Stimulated activated CD4-positive, alpha-beta T cell treated with anti-CD3 and anti-CD28 coated beads, Interleukin-12 subunit alpha, Interleukin-12 subunit beta, amount 100 ng/mL, for 48 hours (primary cell): ENCODE measurements at regions not wholly inside any gene's neighbourhood (a gene's known extent, or its start where the extent isn't known, plus 50 kb on each side); places are given as distances from the start of the nearest gene placed in this dataset.

Source experiments
- DNase-seq, 3 donors: peaks; one replicate each; pipeline ENCODE4 v3.0.0-alpha.2; 2020; ENCODE audit warnings: low read depth in 2 of 3, low spot score in 1 of 3

- DNase-seq, result no peak
Measured at GRCh38 chr1:82845866-82846265, 1045.1 kb downstream of the ADGRL2 start.

DNA sequence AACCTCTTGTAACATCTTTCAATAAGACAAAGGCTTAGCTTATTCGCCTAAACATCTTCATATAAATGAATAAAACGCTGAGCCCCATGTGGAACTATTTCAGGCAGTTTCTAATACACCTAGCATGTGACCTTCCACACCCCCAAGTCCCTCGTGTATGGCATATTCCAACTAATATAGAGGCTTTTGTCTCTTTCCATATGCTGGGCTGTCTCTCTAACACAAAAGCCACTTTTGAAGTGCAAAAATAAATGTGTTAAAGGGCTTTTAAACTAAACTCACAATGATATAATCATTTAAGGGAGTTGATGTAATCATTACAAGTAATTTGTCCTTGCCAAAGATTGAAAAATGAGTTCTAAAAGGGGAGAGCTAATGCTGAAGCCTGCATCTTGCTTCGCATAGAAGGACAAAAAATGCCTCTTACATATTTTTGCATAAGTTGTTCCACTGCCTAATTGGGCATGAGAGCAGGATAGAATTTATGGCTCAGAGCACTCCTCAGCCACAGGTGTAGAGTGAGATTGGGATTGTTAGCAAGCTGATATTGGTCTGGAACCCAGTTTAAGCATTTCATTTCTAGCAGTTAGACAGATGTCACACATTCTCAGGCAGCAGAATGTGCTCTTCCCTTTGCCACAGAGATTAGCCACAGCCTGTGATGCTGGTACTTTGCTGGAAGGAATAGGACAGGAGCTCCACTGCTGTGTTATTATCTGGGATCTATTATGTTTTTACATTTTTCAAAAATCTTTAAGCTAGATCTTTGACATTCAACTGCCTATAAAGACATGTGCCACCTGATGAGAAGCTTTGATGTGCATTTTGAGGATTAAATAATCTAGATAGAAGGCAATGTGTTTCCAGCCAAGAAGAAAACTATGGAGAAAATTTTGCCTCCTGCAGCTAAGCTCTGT, 1044.4 kb downstream of the ADGRL2 start:
- DNase-seq, result no peak

DNA sequence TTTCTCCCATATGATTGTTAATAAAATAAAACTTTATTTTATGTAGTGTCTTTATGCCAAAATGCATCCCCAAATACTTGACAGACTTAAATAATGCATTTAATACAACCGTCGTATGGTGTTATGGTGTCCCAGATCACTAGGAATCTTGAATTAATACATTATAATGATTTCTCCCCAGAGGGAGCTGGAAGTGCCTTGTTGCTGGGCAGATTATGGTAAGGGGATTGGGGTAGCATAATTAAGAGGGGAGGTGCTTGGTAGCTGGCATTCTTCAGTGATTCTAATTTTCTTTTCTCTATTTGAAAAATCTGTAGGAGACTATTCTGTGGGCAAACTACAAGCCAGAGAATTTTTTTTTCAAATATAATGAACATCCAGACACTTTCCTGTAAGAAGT, 1043.7 kb downstream of the ADGRL2 start:
- DNase-seq, result no peak

DNA sequence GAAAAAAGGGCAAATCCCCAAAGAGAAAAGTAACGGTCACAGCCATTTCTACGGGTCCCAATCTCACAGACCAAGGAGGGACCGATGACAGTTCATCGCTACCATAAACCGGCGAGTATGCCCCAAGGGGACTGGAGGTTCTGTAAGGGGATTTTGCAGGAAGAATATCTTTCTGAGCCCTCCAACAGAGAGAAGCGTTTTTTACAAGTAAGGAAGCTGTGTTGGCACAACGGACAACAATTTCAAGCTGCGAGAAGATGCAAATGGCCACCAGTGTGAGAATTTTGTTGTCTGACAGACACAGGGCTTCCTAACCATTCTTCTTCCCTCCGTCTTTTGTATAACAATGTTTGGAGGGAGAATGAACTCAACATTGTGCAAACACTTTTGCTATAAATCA, 1043.1 kb downstream of the ADGRL2 start:
- no peak for DNase-seq

DNA sequence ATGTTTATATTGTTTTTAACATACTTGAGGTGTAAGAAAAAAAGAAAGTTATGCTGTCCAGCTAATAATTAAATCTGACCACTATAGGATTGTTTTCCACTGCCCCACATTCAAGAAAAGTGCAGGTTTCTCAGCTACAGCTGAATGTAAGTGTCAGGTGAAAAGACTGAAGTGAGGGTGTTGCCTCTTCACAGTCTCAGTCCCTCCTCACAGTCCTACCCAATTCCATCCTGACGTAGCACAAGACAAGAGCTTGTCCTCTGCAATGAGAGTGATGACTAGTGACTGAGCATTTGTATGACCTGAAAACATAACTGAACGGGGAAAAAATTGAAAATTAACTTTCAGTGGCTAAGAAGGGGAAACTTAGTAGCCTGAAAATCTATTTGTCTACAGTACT, 1039.5 kb downstream of the ADGRL2 start:
- DNase-seq, result no peak

GRCh38 chr1:82837766-82838465, 1037.2 kb downstream of the ADGRL2 start:
- DNase-seq, result no peak

DNA sequence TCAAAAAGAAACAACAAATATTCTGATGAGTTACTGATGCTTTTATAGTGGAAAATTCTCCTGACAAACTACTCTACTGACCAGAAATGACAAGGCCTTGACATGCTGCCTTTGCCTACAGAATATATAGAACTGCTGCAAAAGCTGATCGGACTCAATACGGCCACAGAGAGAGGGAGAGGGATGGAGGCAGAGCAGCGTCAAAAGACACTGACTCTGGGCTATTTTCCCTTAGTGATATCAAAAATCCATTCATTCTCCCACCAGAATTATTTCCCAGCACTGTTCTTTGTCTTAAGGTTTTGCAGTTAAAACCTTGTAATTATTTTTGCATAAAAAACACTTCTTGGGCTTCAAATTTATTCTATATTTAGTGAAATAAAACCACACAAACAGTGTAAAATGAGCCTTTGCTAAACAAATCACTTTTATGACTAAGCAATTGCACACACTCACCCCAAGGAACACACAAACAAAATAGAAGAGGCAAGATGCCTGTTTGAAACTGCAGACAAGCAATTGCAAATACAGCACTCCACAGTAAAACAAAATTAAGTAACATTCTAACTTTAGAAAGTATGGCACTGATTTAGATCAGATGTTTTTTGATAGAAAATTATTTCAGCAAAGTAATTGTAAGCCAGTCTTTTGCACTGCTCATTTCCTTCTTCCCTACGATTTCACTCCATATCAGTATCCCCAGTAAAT, 1036.4 kb downstream of the ADGRL2 start:
- DNase-seq, result no peak

DNA sequence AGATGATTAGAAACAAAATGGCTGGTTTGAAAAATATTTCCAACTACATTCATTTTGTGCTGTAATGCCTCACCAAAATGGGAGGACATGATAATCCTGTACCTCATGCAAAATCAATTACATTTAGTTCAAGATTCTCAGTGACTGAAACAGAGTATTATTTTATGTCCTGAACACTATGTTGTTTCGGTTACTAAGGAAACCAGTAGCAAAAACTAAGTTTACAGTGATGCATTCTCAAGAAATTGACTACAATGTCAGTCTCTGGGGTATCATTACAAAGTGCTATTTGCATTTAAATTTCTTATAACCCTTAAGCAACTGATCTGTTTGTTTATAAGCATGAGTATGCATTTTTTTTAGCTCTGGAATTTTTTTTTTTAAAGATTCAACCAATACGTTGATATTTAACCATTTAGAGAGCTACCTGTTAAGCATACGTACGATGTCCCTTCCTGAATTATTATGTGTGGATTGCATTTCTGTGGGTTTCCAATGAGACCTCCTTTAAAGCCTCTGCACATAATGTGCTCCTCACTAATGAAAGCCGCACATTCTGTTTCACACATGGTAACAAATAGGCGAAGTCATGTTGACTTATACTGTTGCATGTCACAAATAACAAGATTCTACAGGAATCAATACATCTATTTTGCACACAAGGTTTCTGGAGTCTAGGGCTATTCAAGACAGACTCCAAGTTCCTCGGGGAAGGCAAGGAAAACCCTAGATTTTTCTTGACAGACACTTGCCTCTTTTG, 1035.7 kb downstream of the ADGRL2 start:
- DNase-seq, result no peak

DNA sequence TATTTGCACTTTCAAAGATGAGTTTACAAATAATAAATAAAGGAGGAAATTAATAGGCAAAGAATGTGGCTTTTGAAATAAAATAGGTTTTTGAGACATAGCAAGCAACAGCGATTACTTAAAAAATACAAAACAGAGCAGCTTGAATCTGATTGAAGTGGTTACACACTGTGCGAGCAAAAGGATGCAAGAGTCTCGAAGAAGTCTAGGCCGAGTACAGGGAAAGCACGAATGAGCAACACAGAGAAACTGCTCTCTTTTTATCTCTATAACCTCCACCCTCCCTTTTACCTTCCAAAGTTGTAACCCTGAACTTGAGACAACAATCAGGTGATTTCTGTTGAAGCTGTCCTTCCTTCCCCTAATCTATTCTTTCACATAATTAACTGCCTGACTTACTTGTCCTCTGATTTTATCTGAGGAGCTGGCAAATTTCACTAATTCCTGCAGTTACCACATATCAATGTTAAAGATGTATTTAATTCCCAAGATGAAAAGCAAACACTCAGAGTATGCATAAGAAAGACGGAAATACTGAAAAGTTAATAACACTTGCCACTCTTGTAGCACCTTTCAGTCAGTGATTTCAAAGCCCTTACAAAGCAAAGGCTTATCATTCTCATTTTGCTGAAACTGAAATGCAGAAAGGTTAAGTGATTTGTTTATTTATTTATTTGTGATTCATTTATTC, 1030.1 kb downstream of the ADGRL2 start:
- no peak for DNase-seq

- no peak for DNase-seq
Measured at GRCh38 chr1:82829527-82829926, 1028.8 kb downstream of the ADGRL2 start.

DNA sequence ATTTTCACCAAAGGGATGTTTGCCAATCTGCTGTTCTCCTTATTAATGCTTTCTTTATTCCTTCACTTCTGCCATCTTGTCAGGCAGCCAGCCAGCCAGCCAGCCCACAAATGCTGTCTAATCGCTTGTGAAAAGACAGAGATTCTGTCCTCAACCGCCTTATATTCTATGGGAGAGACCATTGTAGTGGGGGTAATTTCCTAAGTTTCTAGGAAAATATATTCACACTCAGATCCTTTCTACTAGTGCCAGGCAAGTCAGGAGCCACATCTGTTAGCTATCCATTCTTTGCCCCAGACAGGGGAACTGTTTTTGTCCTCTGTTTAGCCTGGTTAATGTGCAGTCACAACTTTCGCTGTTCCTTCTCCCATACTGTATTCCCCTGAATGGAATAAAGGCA, 1023.1 kb downstream of the ADGRL2 start:
- no peak for DNase-seq

GRCh38 chr1:82820816-82821215, 1020.1 kb downstream of the ADGRL2 start:
- no peak for DNase-seq

- no peak for DNase-seq
Measured at GRCh38 chr1:82819234-82819633, 1018.5 kb downstream of the ADGRL2 start.

- no peak for DNase-seq
Measured at GRCh38 chr1:82818586-82818985, 1017.9 kb downstream of the ADGRL2 start.

DNA sequence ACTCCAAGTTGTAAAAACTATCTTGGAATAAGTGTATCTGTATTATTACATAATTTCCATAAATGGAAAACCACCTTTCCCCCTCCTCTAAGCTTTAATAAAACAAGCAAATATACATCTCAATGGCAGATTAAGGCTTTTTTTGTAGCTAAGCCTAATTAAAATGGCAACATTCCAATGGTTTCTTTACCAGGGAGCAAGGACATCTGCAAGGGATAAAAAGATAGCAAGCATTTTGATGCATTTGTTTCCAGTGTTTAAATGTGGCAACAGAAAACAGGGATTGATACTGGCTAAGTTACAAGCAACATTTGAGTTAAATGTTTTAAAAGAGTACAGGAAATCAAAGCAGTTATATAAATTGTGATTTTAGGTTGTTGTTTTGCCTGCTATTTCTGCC, 1012.7 kb downstream of the ADGRL2 start:
- DNase-seq, result no peak

DNA sequence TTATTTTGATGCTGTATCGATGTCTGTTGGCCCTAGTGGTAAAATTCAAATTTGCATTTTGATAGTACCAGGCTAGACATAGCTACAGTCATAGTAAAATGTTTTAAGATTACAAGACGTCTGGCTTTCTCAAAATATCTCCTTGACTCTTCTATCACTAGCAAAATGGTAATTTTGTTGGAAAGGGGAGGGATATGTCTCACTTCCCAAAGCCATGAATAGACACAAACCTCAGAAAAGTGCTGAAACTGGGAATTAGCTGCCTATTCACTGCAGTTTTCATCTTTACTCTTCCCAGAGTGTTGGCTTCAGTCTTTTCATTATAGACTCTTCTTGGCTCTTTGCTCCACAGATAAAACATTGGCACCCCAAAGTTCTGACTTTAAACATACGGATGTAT, 1009.9 kb downstream of the ADGRL2 start:
- DNase-seq, result no peak

- DNase-seq, result no peak
Measured at GRCh38 chr1:82807563-82807962, 1006.8 kb downstream of the ADGRL2 start.

DNA sequence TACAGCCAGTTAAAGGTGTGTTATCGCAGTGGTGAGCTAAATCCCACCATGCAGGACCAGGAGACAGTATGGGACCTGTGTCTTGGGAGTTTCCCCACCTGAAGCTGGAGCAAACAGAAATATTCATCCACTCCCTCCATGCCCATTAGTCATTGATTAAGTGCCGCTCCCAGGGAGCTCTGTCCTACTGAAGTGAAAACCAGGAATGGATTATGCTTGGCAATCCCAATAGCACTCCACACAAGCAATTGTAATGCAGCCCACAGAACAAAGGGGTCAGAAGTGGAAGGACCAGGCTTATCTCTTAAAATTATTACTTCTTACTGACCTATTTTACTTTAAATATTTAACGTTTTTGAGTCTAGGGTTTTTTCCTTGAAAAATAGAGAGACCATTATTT, 1005.4 kb downstream of the ADGRL2 start:
- DNase-seq, result no peak

DNA sequence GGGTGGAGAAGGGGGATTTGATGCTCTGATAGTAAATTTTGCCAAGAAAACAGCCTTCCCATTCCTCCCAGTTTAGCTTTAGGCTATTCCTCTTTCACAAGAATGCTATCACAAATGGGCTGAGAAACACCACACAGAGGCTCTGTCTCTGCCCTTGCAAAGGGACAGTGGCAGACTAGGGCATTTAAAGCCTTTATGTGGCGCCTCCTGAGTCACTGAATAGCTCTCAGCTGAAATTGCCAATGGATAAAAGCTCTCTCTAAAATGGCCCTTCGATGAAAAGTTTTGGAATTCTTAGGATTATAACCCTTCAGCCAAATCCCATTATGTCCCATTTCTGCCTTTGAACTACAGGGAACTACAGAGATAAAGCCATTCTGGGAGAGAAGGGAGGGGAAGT, 1000.4 kb downstream of the ADGRL2 start:
- no peak for DNase-seq

- DNase-seq, result no peak
Measured at GRCh38 chr1:82800721-82801120, 1000.0 kb downstream of the ADGRL2 start.

- DNase-seq, result no peak
Measured at GRCh38 chr1:82799261-82799660, 998.5 kb downstream of the ADGRL2 start.
